Kidney epithelial cell (primary cell): ENCODE measurements at regions not wholly inside any gene's neighbourhood (a gene's known extent, or its start where the extent isn't known, plus 50 kb on each side); places are given as distances from the start of the nearest gene placed in this dataset.

Experiments used
- DNase-seq: peaks from one replicate; pipeline ENCODE4 v3.0.0-alpha.2; 2010; ENCODE audit warnings: low read depth
- H3K27me3 ChIP-seq: 2 replicates; pipeline ENCODE4 v1.6.0; 2011; ENCODE audit warnings: low read length; ENCODE audit not compliant: control insufficient read depth, insufficient read depth
- H3K36me3 ChIP-seq: 2 replicates; pipeline ENCODE4 v1.5.1; 2011; ENCODE audit warnings: low read length; ENCODE audit not compliant: control insufficient read depth, insufficient read depth
- H3K4me3 ChIP-seq: 2 replicates; pipeline ENCODE4 v1.5.1; 2011; ENCODE audit warnings: low read depth, mild to moderate bottlenecking, control low read depth, low read length
- CTCF ChIP-seq: IDR thresholded peaks from 2 replicates; pipeline ENCODE4 v1.5.1; 2011; ENCODE audit warnings: mild to moderate bottlenecking, moderate library complexity, low read length, control low read depth, inconsistent platforms; ENCODE audit not compliant: insufficient read depth, poor library complexity, severe bottlenecking

- Histone ChIP-seq H3K27me3 (no peaks in the 10 kb centered on the region), H3K36me3 (no peaks in the 10 kb centered on the region), H3K4me3 (no peak overlapping the region)
- DNase-seq = no peak
- no peak for TF ChIP-seq CTCF
Measured at GRCh38 chr20:41811456-41811855, 193.3 kb upstream of the CHD6 start.

- Histone ChIP-seq H3K36me3 (no peaks in the 10 kb centered on the region), H3K4me3 (no peak overlapping the region), H3K27me3 (no peaks in the 10 kb centered on the region)
- no peak for TF ChIP-seq CTCF
- no peak for DNase-seq
Measured at GRCh38 chr20:41800040-41800439, 181.9 kb upstream of the CHD6 start.

- H3K27me3 ChIP-seq = no peaks in the 10 kb centered on the region
- TF ChIP-seq CTCF = no peak
- DNase-seq = no peak
- H3K36me3 ChIP-seq = no peaks in the 10 kb centered on the region
- no peak overlapping the region for H3K4me3 ChIP-seq
Measured at GRCh38 chr20:41798930-41799502, 180.8 kb upstream of the CHD6 start.

- H3K27me3 ChIP-seq = no peaks in the 10 kb centered on the region
- DNase-seq = no peak
- no peak for TF ChIP-seq CTCF
- no peaks in the 10 kb centered on the region for H3K36me3 ChIP-seq
- H3K4me3 ChIP-seq = no peak overlapping the region
Measured at GRCh38 chr20:41786158-41786557, 168.0 kb upstream of the CHD6 start.

GRCh38 chr20:41784209-41784958 lies 166.2 kb upstream of the CHD6 start:
- no peak for DNase-seq
- H3K36me3 ChIP-seq = no peaks in the 10 kb centered on the region
- TF ChIP-seq CTCF = no peak

More at GRCh38 chr20:41784209-41784958, 166.2 kb upstream of the CHD6 start:
- Histone ChIP-seq H3K27me3 (no peaks in the 10 kb centered on the region), H3K4me3 (no peak overlapping the region)
